ENCODE measurements at regions not wholly inside any gene's neighbourhood (a gene's known extent, or its start where the extent isn't known, plus 50 kb on each side); places are given as distances from the start of the nearest gene placed in this dataset.

- H3K27ac ChIP-seq, result no peak overlapping the region
- TF ChIP-seq, protein P1, sequence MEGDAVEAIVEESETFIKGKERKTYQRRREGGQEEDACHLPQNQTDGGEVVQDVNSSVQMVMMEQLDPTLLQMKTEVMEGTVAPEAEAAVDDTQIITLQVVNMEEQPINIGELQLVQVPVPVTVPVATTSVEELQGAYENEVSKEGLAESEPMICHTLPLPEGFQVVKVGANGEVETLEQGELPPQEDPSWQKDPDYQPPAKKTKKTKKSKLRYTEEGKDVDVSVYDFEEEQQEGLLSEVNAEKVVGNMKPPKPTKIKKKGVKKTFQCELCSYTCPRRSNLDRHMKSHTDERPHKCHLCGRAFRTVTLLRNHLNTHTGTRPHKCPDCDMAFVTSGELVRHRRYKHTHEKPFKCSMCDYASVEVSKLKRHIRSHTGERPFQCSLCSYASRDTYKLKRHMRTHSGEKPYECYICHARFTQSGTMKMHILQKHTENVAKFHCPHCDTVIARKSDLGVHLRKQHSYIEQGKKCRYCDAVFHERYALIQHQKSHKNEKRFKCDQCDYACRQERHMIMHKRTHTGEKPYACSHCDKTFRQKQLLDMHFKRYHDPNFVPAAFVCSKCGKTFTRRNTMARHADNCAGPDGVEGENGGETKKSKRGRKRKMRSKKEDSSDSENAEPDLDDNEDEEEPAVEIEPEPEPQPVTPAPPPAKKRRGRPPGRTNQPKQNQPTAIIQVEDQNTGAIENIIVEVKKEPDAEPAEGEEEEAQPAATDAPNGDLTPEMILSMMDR (conservative IDR thresholded peaks at IDR 0.05), result no peak
- TF ChIP-seq ZFX (IDR thresholded peaks at IDR 0.05), result no peak
Observed at GRCh38 chr5:12277504-12278192, 373.4 kb upstream of the CTNND2 start.

DNA sequence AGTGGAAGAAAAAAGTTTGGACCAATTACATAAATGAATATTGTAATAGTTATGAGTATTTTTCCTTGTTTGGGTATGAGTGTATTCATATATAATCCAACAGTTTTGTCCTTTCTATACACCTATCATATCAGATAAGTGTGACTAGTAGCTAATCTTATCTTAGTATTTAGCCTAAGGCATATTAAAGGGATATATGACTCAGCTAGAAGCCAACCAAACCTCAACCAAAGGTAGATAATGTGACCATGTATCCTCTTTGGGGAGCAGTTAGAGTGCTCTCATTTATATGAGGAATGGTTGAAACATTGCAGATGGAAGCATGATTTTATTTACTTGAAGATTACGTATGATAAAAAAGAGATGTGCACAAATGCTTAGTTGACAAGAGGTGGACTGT is 370.0 kb upstream of the CTNND2 start:
- H3K27ac ChIP-seq, result no peak overlapping the region
- TF ChIP-seq, protein P1 (conservative IDR thresholded peaks at IDR 0.05), result no peak
- no peak for TF ChIP-seq ZFX (IDR thresholded peaks at IDR 0.05)

- TF ChIP-seq, protein P1 (conservative IDR thresholded peaks at IDR 0.05), result peak; percentile 50
- no peak for TF ChIP-seq ZFX (IDR thresholded peaks at IDR 0.05)
- H3K27ac ChIP-seq, result no peak overlapping the region
Observed at GRCh38 chr5:12272389-12272788, 368.1 kb upstream of the CTNND2 start.

- no peak for TF ChIP-seq ZFX (IDR thresholded peaks at IDR 0.05)
- TF ChIP-seq, protein P1 (conservative IDR thresholded peaks at IDR 0.05), result no peak
- no peak overlapping the region for H3K27ac ChIP-seq
Observed at GRCh38 chr5:12270914-12271313, 366.7 kb upstream of the CTNND2 start.

DNA sequence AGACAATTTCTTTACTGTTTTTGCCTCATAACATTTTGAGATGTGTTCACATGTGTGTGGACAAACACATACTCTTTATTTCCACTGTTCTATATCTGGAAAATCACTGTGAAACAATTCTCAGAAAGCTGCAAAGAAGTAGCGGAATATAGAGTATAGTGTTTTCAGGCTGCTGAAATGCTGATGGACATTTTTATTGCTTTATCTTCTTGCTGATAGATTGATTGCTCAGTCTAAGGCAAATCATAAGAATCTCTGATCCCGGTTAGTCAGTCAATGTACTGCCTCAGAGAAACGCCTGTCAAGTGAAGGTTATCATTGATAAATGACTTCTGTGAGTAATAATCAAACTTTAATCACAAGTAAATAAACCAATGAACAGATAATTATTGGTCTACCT is 364.9 kb upstream of the CTNND2 start:
- H3K27ac ChIP-seq, result no peak overlapping the region
- no peak for TF ChIP-seq ZFX (IDR thresholded peaks at IDR 0.05)
- TF ChIP-seq, protein P1 (conservative IDR thresholded peaks at IDR 0.05), result no peak

GRCh38 chr5:12258549-12258948 is 354.3 kb upstream of the CTNND2 start:
- H3K27ac ChIP-seq, result no peak overlapping the region

DNA sequence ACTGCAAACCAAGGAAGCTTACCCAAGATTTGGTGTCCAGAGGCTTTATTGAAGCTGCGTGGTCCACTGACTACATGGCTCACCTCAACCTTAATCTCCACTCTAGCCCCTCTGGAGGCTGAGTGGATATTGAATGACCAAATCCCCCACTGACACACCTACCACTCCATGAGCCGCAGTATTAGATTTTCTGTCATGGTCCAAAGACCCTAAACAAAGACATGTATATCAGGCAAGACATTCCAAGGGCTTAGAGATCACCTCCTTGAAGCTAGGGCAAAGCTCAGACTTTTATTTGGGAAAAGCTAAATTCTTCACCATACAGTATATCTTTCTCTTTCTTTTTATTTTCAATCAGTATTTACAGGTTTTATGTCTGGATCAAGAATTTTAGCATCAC is 346.2 kb upstream of the CTNND2 start:
- no peak for TF ChIP-seq ZFX (IDR thresholded peaks at IDR 0.05)
- TF ChIP-seq, protein P1 (conservative IDR thresholded peaks at IDR 0.05), result no peak
- no peak overlapping the region for H3K27ac ChIP-seq

More at GRCh38 chr5:12258549-12258948, 354.3 kb upstream of the CTNND2 start:
- TF ChIP-seq ZFX (IDR thresholded peaks at IDR 0.05), result no peak
- TF ChIP-seq, protein P1 (conservative IDR thresholded peaks at IDR 0.05), result no peak
